Effector memory CD8-positive, alpha-beta T cell (primary cell): ENCODE measurements at regions not wholly inside any gene's neighbourhood (a gene's known extent, or its start where the extent isn't known, plus 50 kb on each side); places are given as distances from the start of the nearest gene placed in this dataset.
"Not testable (repeated sequence)": the region's sequence is repeated elsewhere in the genome, so short reads cannot be mapped to it uniquely, and the experiment has no call there.

Experiments
- ATAC-seq: fragments of 150-1000 bp; cut with Tn5 transposase; replicated peaks from 2 replicates; pipeline ENCODE4 v1.10.0; 2021; ENCODE audit warnings: mild to moderate bottlenecking, moderate library complexity
- DNase-seq, 3 experiments: peaks; one replicate each; pipeline ENCODE4 v3.0.0; 2021
- H3K27ac Mint-ChIP-seq, 2 donors: one replicate each; pipeline ENCODE4 v1.8.0; 2022; ENCODE audit warnings: mild to moderate bottlenecking in 2 of 2, mixed read lengths in 2 of 2, moderate library complexity in 2 of 2
- H3K27me3 Mint-ChIP-seq, 2 donors: one replicate each; pipeline ENCODE4 v1.8.0; 2022; ENCODE audit warnings: mixed read lengths in 2 of 2
- H3K36me3 Mint-ChIP-seq: one replicate; pipeline ENCODE4 v1.8.0; 2022; ENCODE audit warnings: mild to moderate bottlenecking, moderate library complexity, mixed read lengths; ENCODE audit not compliant: insufficient read depth
- H3K4me1 Mint-ChIP-seq, 2 donors: one replicate each; pipeline ENCODE4 v1.8.0; 2022; ENCODE audit warnings: low read depth in 2 of 2, mixed read lengths in 2 of 2
- H3K4me3 Mint-ChIP-seq, 2 donors: one replicate each; pipeline ENCODE4 v1.8.0; 2022; ENCODE audit warnings: mild to moderate bottlenecking in 2 of 2, mixed read lengths in 2 of 2, moderate library complexity in 2 of 2
- H3K9me3 Mint-ChIP-seq, 2 donors: one replicate each; pipeline ENCODE4 v1.8.0; 2022; ENCODE audit warnings: mixed read lengths in 2 of 2

GRCh38 chr2:81061016-81061415 lies 756.5 kb upstream of the LRRTM1 start:
- no peak for ATAC-seq
- Mint-ChIP-seq H3K27ac (no peak overlapping the region), H3K4me3 (no peak overlapping the region), H3K36me3 (no peaks in the 10 kb centered on the region), H3K4me1 (no peaks in the 10 kb centered on the region), H3K27me3 (no peaks in the 10 kb centered on the region), H3K9me3 (peaks cover 14 to 17% of the 10 kb centered on the region in 2 donors)
- no peak for DNase-seq

- ATAC-seq (no peak), DNase-seq (no peak)
- Mint-ChIP-seq H3K27ac (no peak overlapping the region), H3K4me1 (no peaks in the 10 kb centered on the region), H3K36me3 (no peaks in the 10 kb centered on the region), H3K4me3 (no peak overlapping the region), H3K9me3 (peaks cover 9 to 20% of the 10 kb centered on the region in 2 donors), H3K27me3 (no peaks in the 10 kb centered on the region)
Observed at GRCh38 chr2:81050580-81051095, 746.1 kb upstream of the LRRTM1 start.

GRCh38 chr2:81043681-81044080 lies 739.1 kb upstream of the LRRTM1 start:
- no peak for ATAC-seq
- Mint-ChIP-seq H3K4me1 (no peaks in the 10 kb centered on the region), H3K4me3 (no peak overlapping the region), H3K27me3 (no peaks in the 10 kb centered on the region), H3K9me3 (peaks cover 9 to 25% of the 10 kb centered on the region in 2 donors), H3K36me3 (no peaks in the 10 kb centered on the region), H3K27ac (no peak overlapping the region)
- DNase-seq, result no peak

GRCh38 chr2:81007104-81007503 lies 702.6 kb upstream of the LRRTM1 start:
- Mint-ChIP-seq H3K4me1 (no peaks in the 10 kb centered on the region), H3K9me3 (peaks cover 8 to 20% of the 10 kb centered on the region in 2 donors), H3K36me3 (no peaks in the 10 kb centered on the region), H3K27me3 (no peaks in the 10 kb centered on the region), H3K4me3 (no peak overlapping the region), H3K27ac (no peak overlapping the region)
- ATAC-seq (no peak), DNase-seq (no peak)

- Mint-ChIP-seq H3K9me3 (peaks cover 16 to 25% of the 10 kb centered on the region in 2 donors), H3K27me3 (no peaks in the 10 kb centered on the region), H3K36me3 (no peaks in the 10 kb centered on the region), H3K4me3 (no peak overlapping the region), H3K27ac (no peak overlapping the region), H3K4me1 (no peaks in the 10 kb centered on the region)
- no peak for ATAC-seq
- no peak for DNase-seq
Observed at GRCh38 chr2:81002906-81003305, 698.4 kb upstream of the LRRTM1 start.

- ATAC-seq (no peak), DNase-seq (no peak)
- Mint-ChIP-seq H3K27ac (no peak overlapping the region), H3K27me3 (no peaks in the 10 kb centered on the region), H3K9me3 (peaks cover 0 to 8% of the 10 kb centered on the region in 2 donors), H3K4me3 (no peak overlapping the region), H3K36me3 (no peaks in the 10 kb centered on the region), H3K4me1 (no peaks in the 10 kb centered on the region)
Observed at GRCh38 chr2:80987466-80987865, 682.9 kb upstream of the LRRTM1 start.

GRCh38 chr2:80969900-80970299 lies 665.3 kb upstream of the LRRTM1 start:
- Mint-ChIP-seq H3K4me3 (no peak overlapping the region), H3K4me1 (no peaks in the 10 kb centered on the region), H3K27me3 (no peaks in the 10 kb centered on the region), H3K9me3 (peaks cover 17 to 23% of the 10 kb centered on the region in 2 donors), H3K27ac (no peak overlapping the region), H3K36me3 (peaks cover 4% of the 10 kb centered on the region)
- ATAC-seq (no peak), DNase-seq (no peak)

- Mint-ChIP-seq H3K4me1 (no peaks in the 10 kb centered on the region), H3K27ac (no peak overlapping the region), H3K4me3 (no peak overlapping the region), H3K9me3 (peaks cover 16 to 29% of the 10 kb centered on the region in 2 donors), H3K27me3 (no peaks in the 10 kb centered on the region), H3K36me3 (peaks cover 4% of the 10 kb centered on the region)
- no peak for DNase-seq
- no peak for ATAC-seq
Observed at GRCh38 chr2:80968450-80968849, 663.9 kb upstream of the LRRTM1 start.

- Mint-ChIP-seq H3K27ac (no peak overlapping the region), H3K4me1 (no peaks in the 10 kb centered on the region), H3K4me3 (no peak overlapping the region), H3K36me3 (no peaks in the 10 kb centered on the region), H3K27me3 (no peaks in the 10 kb centered on the region), H3K9me3 (peaks cover 5 to 14% of the 10 kb centered on the region in 2 donors)
- ATAC-seq (no peak), DNase-seq (no peak)
Observed at GRCh38 chr2:80947601-80948130, 643.1 kb upstream of the LRRTM1 start.

GRCh38 chr2:80943487-80943886 lies 638.9 kb upstream of the LRRTM1 start:
- H3K4me3 Mint-ChIP-seq, result no peak overlapping the region
- DNase-seq (no peak), ATAC-seq (no peak)
- no peaks in the 10 kb centered on the region for H3K36me3 Mint-ChIP-seq
- H3K27me3 Mint-ChIP-seq, result no peaks in the 10 kb centered on the region
- H3K27ac Mint-ChIP-seq, result no peak overlapping the region
- H3K4me1 Mint-ChIP-seq, result no peaks in the 10 kb centered on the region
- peaks cover 5 to 16% of the 10 kb centered on the region in 2 donors for H3K9me3 Mint-ChIP-seq

GRCh38 chr2:80942766-80943165 lies 638.2 kb upstream of the LRRTM1 start:
- H3K27ac Mint-ChIP-seq, result no peak overlapping the region
- H3K27me3 Mint-ChIP-seq, result no peaks in the 10 kb centered on the region
- ATAC-seq (no peak), DNase-seq (no peak)
- no peak overlapping the region for H3K4me3 Mint-ChIP-seq
- H3K36me3 Mint-ChIP-seq, result no peaks in the 10 kb centered on the region
- peaks cover 5 to 24% of the 10 kb centered on the region in 2 donors for H3K9me3 Mint-ChIP-seq
- H3K4me1 Mint-ChIP-seq, result no peaks in the 10 kb centered on the region

GRCh38 chr2:80938463-80938862 lies 633.9 kb upstream of the LRRTM1 start:
- Mint-ChIP-seq H3K4me3 (no peak overlapping the region), H3K27ac (no peak overlapping the region), H3K27me3 (no peaks in the 10 kb centered on the region), H3K9me3 (peaks cover 7 to 24% of the 10 kb centered on the region in 2 donors), H3K4me1 (no peaks in the 10 kb centered on the region), H3K36me3 (no peaks in the 10 kb centered on the region)
- no peak for ATAC-seq
- no peak for DNase-seq

- H3K4me1 Mint-ChIP-seq, H3K27me3 Mint-ChIP-seq, DNase-seq, H3K4me3 Mint-ChIP-seq, ATAC-seq, H3K36me3 Mint-ChIP-seq, H3K27ac Mint-ChIP-seq: not testable (repeated sequence)
- H3K9me3 Mint-ChIP-seq, result peaks cover 6 to 28% of the 10 kb centered on the region in 2 donors
Observed at GRCh38 chr2:80931820-80932219, 627.3 kb upstream of the LRRTM1 start.

GRCh38 chr2:80930777-80931176 lies 626.2 kb upstream of the LRRTM1 start:
- no peak overlapping the region for H3K27ac Mint-ChIP-seq
- no peaks in the 10 kb centered on the region for H3K27me3 Mint-ChIP-seq
- H3K36me3 Mint-ChIP-seq, result no peaks in the 10 kb centered on the region
- H3K4me3 Mint-ChIP-seq, result no peak overlapping the region
- ATAC-seq (no peak), DNase-seq (no peak)
- H3K9me3 Mint-ChIP-seq, result peaks cover 8 to 28% of the 10 kb centered on the region in 2 donors
- H3K4me1 Mint-ChIP-seq, result no peaks in the 10 kb centered on the region
